HCT116 (cell line): ENCODE measurements at regions not wholly inside any gene's neighbourhood (a gene's known extent, or its start where the extent isn't known, plus 50 kb on each side); places are given as distances from the start of the nearest gene placed in this dataset.

Experiments used
- POLR2A ChIP-seq: IDR thresholded peaks from 2 replicates; pipeline ENCODE4 v1.7.0; 2011; ENCODE audit warnings: borderline replicate concordance; ENCODE audit not compliant: insufficient read depth, insufficient read length; ENCODE audit errors: extremely low read depth
- REST ChIP-seq: IDR thresholded peaks from 2 replicates; pipeline ENCODE4 v1.6.1; 2012; ENCODE audit warnings: low read depth
- TF ChIP-seq, protein P1 (sequence below), 3 experiments: fragments of 200-600 bp in 1 of 3; sonication (generic) in 1 of 3; IDR thresholded peaks in 2 of 3; conservative IDR thresholded peaks in 1 of 3; 2 replicates each; pipeline ENCODE4 v1.5.1; 2012 to 2017; ENCODE audit warnings: low read depth in 2 of 3, low read length in 2 of 3, antibody characterized with exemption in 1 of 3, borderline replicate concordance in 1 of 3, control low read depth in 1 of 3, mild to moderate bottlenecking in 1 of 3, mixed read lengths in 1 of 3, mixed run types in 1 of 3, moderate library complexity in 1 of 3; ENCODE audit not compliant: insufficient read depth in 1 of 3

- TF ChIP-seq POLR2A (no peak), REST (no peak)
- TF ChIP-seq, protein P1, sequence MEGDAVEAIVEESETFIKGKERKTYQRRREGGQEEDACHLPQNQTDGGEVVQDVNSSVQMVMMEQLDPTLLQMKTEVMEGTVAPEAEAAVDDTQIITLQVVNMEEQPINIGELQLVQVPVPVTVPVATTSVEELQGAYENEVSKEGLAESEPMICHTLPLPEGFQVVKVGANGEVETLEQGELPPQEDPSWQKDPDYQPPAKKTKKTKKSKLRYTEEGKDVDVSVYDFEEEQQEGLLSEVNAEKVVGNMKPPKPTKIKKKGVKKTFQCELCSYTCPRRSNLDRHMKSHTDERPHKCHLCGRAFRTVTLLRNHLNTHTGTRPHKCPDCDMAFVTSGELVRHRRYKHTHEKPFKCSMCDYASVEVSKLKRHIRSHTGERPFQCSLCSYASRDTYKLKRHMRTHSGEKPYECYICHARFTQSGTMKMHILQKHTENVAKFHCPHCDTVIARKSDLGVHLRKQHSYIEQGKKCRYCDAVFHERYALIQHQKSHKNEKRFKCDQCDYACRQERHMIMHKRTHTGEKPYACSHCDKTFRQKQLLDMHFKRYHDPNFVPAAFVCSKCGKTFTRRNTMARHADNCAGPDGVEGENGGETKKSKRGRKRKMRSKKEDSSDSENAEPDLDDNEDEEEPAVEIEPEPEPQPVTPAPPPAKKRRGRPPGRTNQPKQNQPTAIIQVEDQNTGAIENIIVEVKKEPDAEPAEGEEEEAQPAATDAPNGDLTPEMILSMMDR (IDR thresholded peaks at IDR 0.05 in 2 of 3, conservative IDR thresholded peaks at IDR 0.05 in 1 of 3; ENCODE audit: borderline replicate concordance in 1 of 3, insufficient read depth in 1 of 3, low read depth in 2 of 3, low read length in 2 of 3): no peak
Observed at GRCh38 chr20:53738945-53739798, 145.5 kb upstream of the ZNF217 start.
